Activated T-cell treated with anti-CD3 and anti-CD28 coated beads, Interleukin-2, amount 50 U/mL, for 24 hours (primary cell): ENCODE measurements at regions not wholly inside any gene's neighbourhood (a gene's known extent, or its start where the extent isn't known, plus 50 kb on each side); places are given as distances from the start of the nearest gene placed in this dataset.

Experiments used
- DNase-seq: peaks from one replicate; pipeline ENCODE4 v3.0.0-alpha.2; 2020
- H3K27ac Mint-ChIP-seq: 2 replicates; pipeline ENCODE4 v1.8.0; 2020; ENCODE audit warnings: mild to moderate bottlenecking, mixed read lengths
- H3K27me3 Mint-ChIP-seq: 2 replicates; pipeline ENCODE4 v1.8.0; 2020; ENCODE audit warnings: mixed read lengths
- H3K36me3 Mint-ChIP-seq: 2 replicates; pipeline ENCODE4 v1.8.0; 2020; ENCODE audit warnings: low read depth, mixed read lengths
- H3K4me1 Mint-ChIP-seq: 2 replicates; pipeline ENCODE4 v1.8.0; 2020; ENCODE audit warnings: low read depth, mixed read lengths
- H3K4me3 Mint-ChIP-seq: 2 replicates; pipeline ENCODE4 v1.8.0; 2020; ENCODE audit warnings: mild to moderate bottlenecking, moderate library complexity, mixed read lengths
- H3K9me3 Mint-ChIP-seq: 2 replicates; pipeline ENCODE4 v1.8.0; 2020; ENCODE audit warnings: mixed read lengths

- Mint-ChIP-seq H3K27ac (no peak overlapping the region), H3K4me3 (no peak overlapping the region), H3K4me1 (peaks cover 54% of the 10 kb centered on the region), H3K9me3 (peaks cover 2% of the 10 kb centered on the region), H3K36me3 (no peaks in the 10 kb centered on the region), H3K27me3 (no peaks in the 10 kb centered on the region)
- DNase-seq, result no peak
Measured at GRCh38 chr6:14660806-14661579, 543.4 kb downstream of the CD83 start.

- peaks cover 2% of the 10 kb centered on the region for H3K9me3 Mint-ChIP-seq
- H3K4me3 Mint-ChIP-seq, result no peak overlapping the region
- H3K36me3 Mint-ChIP-seq, result no peaks in the 10 kb centered on the region
- no peaks in the 10 kb centered on the region for H3K27me3 Mint-ChIP-seq
- H3K27ac Mint-ChIP-seq, result no peak overlapping the region
- no peak for DNase-seq
- peaks cover 53% of the 10 kb centered on the region for H3K4me1 Mint-ChIP-seq
Measured at GRCh38 chr6:14661691-14662090, 544.1 kb downstream of the CD83 start.

- Mint-ChIP-seq H3K4me3 (no peak overlapping the region), H3K9me3 (no peaks in the 10 kb centered on the region), H3K4me1 (peaks cover 30% of the 10 kb centered on the region), H3K27ac (peak overlapping the region; percentile 71), H3K27me3 (no peaks in the 10 kb centered on the region), H3K36me3 (no peaks in the 10 kb centered on the region)
- no peak for DNase-seq
Measured at GRCh38 chr6:14664112-14664601, 546.6 kb downstream of the CD83 start.

GRCh38 chr6:14664621-14665315 is 547.2 kb downstream of the CD83 start:
- no peaks in the 10 kb centered on the region for H3K36me3 Mint-ChIP-seq
- peaks cover 29% of the 10 kb centered on the region for H3K4me1 Mint-ChIP-seq
- no peaks in the 10 kb centered on the region for H3K27me3 Mint-ChIP-seq
- H3K27ac Mint-ChIP-seq, result peak overlapping the region; percentile 71
- H3K9me3 Mint-ChIP-seq, result no peaks in the 10 kb centered on the region
- no peak overlapping the region for H3K4me3 Mint-ChIP-seq
- no peak for DNase-seq

GRCh38 chr6:14665827-14666724 is 548.5 kb downstream of the CD83 start:
- Mint-ChIP-seq H3K9me3 (no peaks in the 10 kb centered on the region), H3K4me1 (peaks cover 30% of the 10 kb centered on the region), H3K4me3 (no peak overlapping the region), H3K27me3 (no peaks in the 10 kb centered on the region), H3K27ac (peak overlapping the region; percentile 47), H3K36me3 (no peaks in the 10 kb centered on the region)
- no peak for DNase-seq

- H3K36me3 Mint-ChIP-seq, result no peaks in the 10 kb centered on the region
- peaks cover 41% of the 10 kb centered on the region for H3K4me1 Mint-ChIP-seq
- no peak overlapping the region for H3K4me3 Mint-ChIP-seq
- H3K27ac Mint-ChIP-seq, result no peak overlapping the region
- no peak for DNase-seq
- no peaks in the 10 kb centered on the region for H3K27me3 Mint-ChIP-seq
- no peaks in the 10 kb centered on the region for H3K9me3 Mint-ChIP-seq
Measured at GRCh38 chr6:14670806-14671205, 553.2 kb downstream of the CD83 start.

GRCh38 chr6:14671261-14671681 is 553.7 kb downstream of the CD83 start:
- Mint-ChIP-seq H3K36me3 (no peaks in the 10 kb centered on the region), H3K27me3 (no peaks in the 10 kb centered on the region), H3K4me1 (peaks cover 41% of the 10 kb centered on the region), H3K4me3 (no peak overlapping the region), H3K9me3 (no peaks in the 10 kb centered on the region), H3K27ac (no peak overlapping the region)
- DNase-seq, result no peak

- no peak for DNase-seq
- Mint-ChIP-seq H3K9me3 (no peaks in the 10 kb centered on the region), H3K27me3 (no peaks in the 10 kb centered on the region), H3K27ac (no peak overlapping the region), H3K36me3 (no peaks in the 10 kb centered on the region), H3K4me1 (peaks cover 43% of the 10 kb centered on the region), H3K4me3 (no peak overlapping the region)
Measured at GRCh38 chr6:14671937-14672336, 554.4 kb downstream of the CD83 start.

- Mint-ChIP-seq H3K27me3 (no peaks in the 10 kb centered on the region), H3K9me3 (no peaks in the 10 kb centered on the region), H3K36me3 (no peaks in the 10 kb centered on the region), H3K4me3 (no peak overlapping the region), H3K4me1 (peaks cover 49% of the 10 kb centered on the region), H3K27ac (no peak overlapping the region)
- no peak for DNase-seq
Measured at GRCh38 chr6:14673201-14673600, 555.6 kb downstream of the CD83 start.

GRCh38 chr6:14674458-14674857 is 556.9 kb downstream of the CD83 start:
- no peak for DNase-seq
- Mint-ChIP-seq H3K36me3 (no peaks in the 10 kb centered on the region), H3K27me3 (no peaks in the 10 kb centered on the region), H3K27ac (peak overlapping the region; percentile 90), H3K4me1 (peaks cover 49% of the 10 kb centered on the region), H3K4me3 (no peak overlapping the region), H3K9me3 (no peaks in the 10 kb centered on the region)

- no peak for DNase-seq
- H3K9me3 Mint-ChIP-seq, result no peaks in the 10 kb centered on the region
- H3K27me3 Mint-ChIP-seq, result no peaks in the 10 kb centered on the region
- H3K27ac Mint-ChIP-seq, result peak overlapping the region; percentile 90
- no peak overlapping the region for H3K4me3 Mint-ChIP-seq
- H3K4me1 Mint-ChIP-seq, result peaks cover 49% of the 10 kb centered on the region
- no peaks in the 10 kb centered on the region for H3K36me3 Mint-ChIP-seq
Measured at GRCh38 chr6:14674867-14675648, 557.5 kb downstream of the CD83 start.

GRCh38 chr6:14676064-14676463 is 558.5 kb downstream of the CD83 start:
- H3K36me3 Mint-ChIP-seq, result no peaks in the 10 kb centered on the region
- H3K27me3 Mint-ChIP-seq, result no peaks in the 10 kb centered on the region
- no peak overlapping the region for H3K4me3 Mint-ChIP-seq
- H3K9me3 Mint-ChIP-seq, result no peaks in the 10 kb centered on the region
- no peak for DNase-seq
- peaks cover 48% of the 10 kb centered on the region for H3K4me1 Mint-ChIP-seq
- peak overlapping the region; percentile 85 for H3K27ac Mint-ChIP-seq

- no peaks in the 10 kb centered on the region for H3K9me3 Mint-ChIP-seq
- H3K36me3 Mint-ChIP-seq, result no peaks in the 10 kb centered on the region
- H3K27ac Mint-ChIP-seq, result no peak overlapping the region
- DNase-seq, result no peak
- peaks cover 47% of the 10 kb centered on the region for H3K4me1 Mint-ChIP-seq
- no peak overlapping the region for H3K4me3 Mint-ChIP-seq
- no peaks in the 10 kb centered on the region for H3K27me3 Mint-ChIP-seq
Measured at GRCh38 chr6:14676977-14677781, 559.6 kb downstream of the CD83 start.
